ENCODE measurements at regions not wholly inside any gene's neighbourhood (a gene's known extent, or its start where the extent isn't known, plus 50 kb on each side); places are given as distances from the start of the nearest gene placed in this dataset.
"Not testable (repeated sequence)": the region's sequence is repeated elsewhere in the genome, so short reads cannot be mapped to it uniquely, and the experiment has no call there.

GRCh38 chr22:23393721-23394320, 186.3 kb downstream of the IGLL1 start:
- POLR2A ChIA-PET (ENCODE audit: unreplicated experiment) = no interaction called here
- TF ChIP-seq EZH2 (IDR thresholded peaks at IDR 0.05; ENCODE audit: low read depth) (no peak), CTCF (conservative IDR thresholded peaks at IDR 0.05) (no peak)
- Histone ChIP-seq H3K9me3 (ENCODE audit: insufficient read depth, low read depth) (no peaks in the 10 kb centered on the region), H3K27me3 (ENCODE audit: insufficient read depth, low read depth) (peaks cover 17% of the 10 kb centered on the region), H2AFZ (no peak overlapping the region), H3K27ac (no peak overlapping the region), H3K36me3 (ENCODE audit: low read depth) (no peaks in the 10 kb centered on the region), H3F3A (ENCODE audit: insufficient read depth, low read depth) (no peaks in the 10 kb centered on the region), H4K20me1 (ENCODE audit: insufficient read depth) (no peaks in the 10 kb centered on the region), H3K4me1 (replicated peaks; ENCODE audit: insufficient read depth) (no peaks in the 10 kb centered on the region), H3K4me3 (no peak overlapping the region), H3K79me2 (ENCODE audit: low read depth) (no peaks in the 10 kb centered on the region), H3K4me2 (no peak overlapping the region), H3K9me2 (ENCODE audit: insufficient read depth) (no peaks in the 10 kb centered on the region)
- DNase-seq = no peak
- no TSS peak for BruUV-seq (replicated peaks)
- CTCF ChIA-PET = no interaction called here
- intact Hi-C loops (cut with micrococcal nuclease; ENCODE audit: unreplicated experiment) = no loop called here

- H3K9me3 ChIP-seq (ENCODE audit: insufficient read depth, low read depth); H3K79me2 ChIP-seq (ENCODE audit: low read depth); H3K4me2 ChIP-seq; H3K36me3 ChIP-seq (ENCODE audit: low read depth); POLR2A ChIA-PET (ENCODE audit: unreplicated experiment); H3K4me1 ChIP-seq (replicated peaks; ENCODE audit: insufficient read depth); H4K20me1 ChIP-seq (ENCODE audit: insufficient read depth); BruUV-seq (replicated peaks); H2AFZ ChIP-seq; H3F3A ChIP-seq (ENCODE audit: insufficient read depth, low read depth); H3K9me2 ChIP-seq (ENCODE audit: insufficient read depth); H3K27ac ChIP-seq; H3K4me3 ChIP-seq; intact Hi-C loops (cut with micrococcal nuclease; ENCODE audit: unreplicated experiment); DNase-seq; CTCF ChIA-PET: not testable (repeated sequence)
- H3K27me3 ChIP-seq (ENCODE audit: insufficient read depth, low read depth) = peaks cover 17% of the 10 kb centered on the region
These were observed 186.9 kb downstream of the IGLL1 start for GRCh38 chr22:23393199-23393598.

GRCh38 chr22:23392420-23393121, 187.5 kb downstream of the IGLL1 start:
- DNase-seq = no peak
- BruUV-seq (replicated peaks) = no TSS peak
- H3K27me3 ChIP-seq (ENCODE audit: insufficient read depth, low read depth) = peaks cover 17% of the 10 kb centered on the region
- no peaks in the 10 kb centered on the region for H3K4me1 ChIP-seq (replicated peaks; ENCODE audit: insufficient read depth)
- no peaks in the 10 kb centered on the region for H3K79me2 ChIP-seq (ENCODE audit: low read depth)
- H4K20me1 ChIP-seq (ENCODE audit: insufficient read depth) = no peaks in the 10 kb centered on the region
- intact Hi-C loops (cut with micrococcal nuclease; ENCODE audit: unreplicated experiment) = no loop called here
- H3K27ac ChIP-seq = no peak overlapping the region
- no peak overlapping the region for H3K4me2 ChIP-seq
- H3K4me3 ChIP-seq = no peak overlapping the region
- no peak overlapping the region for H2AFZ ChIP-seq
- H3F3A ChIP-seq (ENCODE audit: insufficient read depth, low read depth) = no peaks in the 10 kb centered on the region
- H3K36me3 ChIP-seq (ENCODE audit: low read depth) = no peaks in the 10 kb centered on the region
- H3K9me2 ChIP-seq (ENCODE audit: insufficient read depth) = no peaks in the 10 kb centered on the region
- TF ChIP-seq EZH2 (IDR thresholded peaks at IDR 0.05; ENCODE audit: low read depth) (no peak), CTCF (conservative IDR thresholded peaks at IDR 0.05) (no peak)
- POLR2A ChIA-PET (ENCODE audit: unreplicated experiment) = interaction anchor here (0.5 kb wide), 1 partner anchor 474 kb away, joined by 3 read pairs; no protein-coding TSS in a partner anchor
- CTCF ChIA-PET = no interaction called here
- H3K9me3 ChIP-seq (ENCODE audit: insufficient read depth, low read depth) = no peaks in the 10 kb centered on the region

Data from PC-9 (cell line).